ENCODE measurements at regions not wholly inside any gene's neighbourhood (a gene's known extent, or its start where the extent isn't known, plus 50 kb on each side); places are given as distances from the start of the nearest gene placed in this dataset.

GRCh38 chr12:73726881-73727280, 810.8 kb upstream of the ATXN7L3B start:
- H2AFZ ChIP-seq (ENCODE audit: low read length) = no peak overlapping the region
- no peak overlapping the region for H3K4me3 ChIP-seq (ENCODE audit: insufficient read depth, low read length)
- H3K27me3 ChIP-seq (ENCODE audit: insufficient read depth, low read length) = no peaks in the 10 kb centered on the region
- DNase-seq (ENCODE audit: insufficient read length, low spot score, missing footprints) = no peak
- H3K9me3 ChIP-seq (ENCODE audit: low read depth, low read length) = no peaks in the 10 kb centered on the region
- no peaks in the 10 kb centered on the region for H3K4me1 ChIP-seq (ENCODE audit: insufficient read depth, low read length)
- H3K36me3 ChIP-seq (ENCODE audit: insufficient read depth, low read length) = no peaks in the 10 kb centered on the region
- H3K27ac ChIP-seq (ENCODE audit: low read depth, low read length) = no peak overlapping the region
- H3K4me2 ChIP-seq (ENCODE audit: insufficient read depth, low read length) = no peak overlapping the region
- H4K20me1 ChIP-seq (ENCODE audit: insufficient read depth, low read length) = no peaks in the 10 kb centered on the region
- no peaks in the 10 kb centered on the region for H3K79me2 ChIP-seq (ENCODE audit: insufficient read depth, low read length)
- TF ChIP-seq, protein P1, sequence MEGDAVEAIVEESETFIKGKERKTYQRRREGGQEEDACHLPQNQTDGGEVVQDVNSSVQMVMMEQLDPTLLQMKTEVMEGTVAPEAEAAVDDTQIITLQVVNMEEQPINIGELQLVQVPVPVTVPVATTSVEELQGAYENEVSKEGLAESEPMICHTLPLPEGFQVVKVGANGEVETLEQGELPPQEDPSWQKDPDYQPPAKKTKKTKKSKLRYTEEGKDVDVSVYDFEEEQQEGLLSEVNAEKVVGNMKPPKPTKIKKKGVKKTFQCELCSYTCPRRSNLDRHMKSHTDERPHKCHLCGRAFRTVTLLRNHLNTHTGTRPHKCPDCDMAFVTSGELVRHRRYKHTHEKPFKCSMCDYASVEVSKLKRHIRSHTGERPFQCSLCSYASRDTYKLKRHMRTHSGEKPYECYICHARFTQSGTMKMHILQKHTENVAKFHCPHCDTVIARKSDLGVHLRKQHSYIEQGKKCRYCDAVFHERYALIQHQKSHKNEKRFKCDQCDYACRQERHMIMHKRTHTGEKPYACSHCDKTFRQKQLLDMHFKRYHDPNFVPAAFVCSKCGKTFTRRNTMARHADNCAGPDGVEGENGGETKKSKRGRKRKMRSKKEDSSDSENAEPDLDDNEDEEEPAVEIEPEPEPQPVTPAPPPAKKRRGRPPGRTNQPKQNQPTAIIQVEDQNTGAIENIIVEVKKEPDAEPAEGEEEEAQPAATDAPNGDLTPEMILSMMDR (IDR thresholded peaks at IDR 0.05; ENCODE audit: extremely low read depth, low read depth, low read length) = no peak

- TF ChIP-seq, protein P1 (IDR thresholded peaks at IDR 0.05; ENCODE audit: extremely low read depth, low read depth, low read length) = no peak
- no peak for DNase-seq (ENCODE audit: insufficient read length, low spot score, missing footprints)
- Histone ChIP-seq H3K4me1 (ENCODE audit: insufficient read depth, low read length) (no peaks in the 10 kb centered on the region), H3K36me3 (ENCODE audit: insufficient read depth, low read length) (no peaks in the 10 kb centered on the region), H3K27ac (ENCODE audit: low read depth, low read length) (no peak overlapping the region), H3K9me3 (ENCODE audit: low read depth, low read length) (no peaks in the 10 kb centered on the region), H3K79me2 (ENCODE audit: insufficient read depth, low read length) (no peaks in the 10 kb centered on the region), H3K27me3 (ENCODE audit: insufficient read depth, low read length) (no peaks in the 10 kb centered on the region), H2AFZ (ENCODE audit: low read length) (no peak overlapping the region), H4K20me1 (ENCODE audit: insufficient read depth, low read length) (no peaks in the 10 kb centered on the region), H3K4me3 (ENCODE audit: insufficient read depth, low read length) (no peak overlapping the region), H3K4me2 (ENCODE audit: insufficient read depth, low read length) (no peak overlapping the region)
These were observed 806.0 kb upstream of the ATXN7L3B start for GRCh38 chr12:73731658-73732057.

GRCh38 chr12:73769337-73769736, 768.3 kb upstream of the ATXN7L3B start:
- no peaks in the 10 kb centered on the region for H3K4me1 ChIP-seq (ENCODE audit: insufficient read depth, low read length)
- TF ChIP-seq, protein P1 (IDR thresholded peaks at IDR 0.05; ENCODE audit: extremely low read depth, low read depth, low read length) = no peak

GRCh38 chr12:73798523-73798922, 739.1 kb upstream of the ATXN7L3B start:
- TF ChIP-seq, protein P1 (IDR thresholded peaks at IDR 0.05; ENCODE audit: extremely low read depth, low read depth, low read length) = no peak
- Histone ChIP-seq H3K4me1 (ENCODE audit: insufficient read depth, low read length) (no peaks in the 10 kb centered on the region), H4K20me1 (ENCODE audit: insufficient read depth, low read length) (no peaks in the 10 kb centered on the region), H3K27ac (ENCODE audit: low read depth, low read length) (no peak overlapping the region), H3K4me2 (ENCODE audit: insufficient read depth, low read length) (no peak overlapping the region), H3K36me3 (ENCODE audit: insufficient read depth, low read length) (no peaks in the 10 kb centered on the region), H3K27me3 (ENCODE audit: insufficient read depth, low read length) (no peaks in the 10 kb centered on the region), H3K4me3 (ENCODE audit: insufficient read depth, low read length) (no peak overlapping the region), H3K79me2 (ENCODE audit: insufficient read depth, low read length) (no peaks in the 10 kb centered on the region), H3K9me3 (ENCODE audit: low read depth, low read length) (peaks cover 2% of the 10 kb centered on the region), H2AFZ (ENCODE audit: low read length) (no peak overlapping the region)
- no peak for DNase-seq (ENCODE audit: insufficient read length, low spot score, missing footprints)

More at GRCh38 chr12:73769337-73769736, 768.3 kb upstream of the ATXN7L3B start:
- Histone ChIP-seq H4K20me1 (ENCODE audit: insufficient read depth, low read length) (no peaks in the 10 kb centered on the region), H3K27ac (ENCODE audit: low read depth, low read length) (no peak overlapping the region), H3K4me2 (ENCODE audit: insufficient read depth, low read length) (no peak overlapping the region), H3K36me3 (ENCODE audit: insufficient read depth, low read length) (no peaks in the 10 kb centered on the region), H3K9me3 (ENCODE audit: low read depth, low read length) (no peaks in the 10 kb centered on the region), H3K79me2 (ENCODE audit: insufficient read depth, low read length) (no peaks in the 10 kb centered on the region), H2AFZ (ENCODE audit: low read length) (no peak overlapping the region), H3K27me3 (ENCODE audit: insufficient read depth, low read length) (no peaks in the 10 kb centered on the region), H3K4me3 (ENCODE audit: insufficient read depth, low read length) (no peak overlapping the region)
- no peak for DNase-seq (ENCODE audit: insufficient read length, low spot score, missing footprints)

Measured in osteoblast (primary cell).